Brain microvascular endothelial cell (primary cell): ENCODE measurements at regions not wholly inside any gene's neighbourhood (a gene's known extent, or its start where the extent isn't known, plus 50 kb on each side); places are given as distances from the start of the nearest gene placed in this dataset.

Experiments
- DNase-seq: peaks from one replicate; pipeline ENCODE4 v3.0.0-alpha.2; 2020
- H3K27ac ChIP-seq: fragments of 250-450 bp; sonication (Bioruptor Pico); 2 replicates; pipeline ENCODE4 v1.5.1; 2020; ENCODE audit warnings: mild to moderate bottlenecking, moderate library complexity
- H3K27me3 ChIP-seq: fragments of 250-450 bp; sonication (Bioruptor Pico); replicated peaks from 2 replicates; pipeline ENCODE4 v1.5.1; 2020; ENCODE audit warnings: mild to moderate bottlenecking
- H3K36me3 ChIP-seq: fragments of 250-450 bp; sonication (Bioruptor Pico); replicated peaks from 2 replicates; pipeline ENCODE4 v1.5.1; 2020; ENCODE audit warnings: mild to moderate bottlenecking
- H3K4me3 ChIP-seq: 2 replicates; pipeline ENCODE4 v1.5.1; 2011; ENCODE audit warnings: low read depth, mild to moderate bottlenecking, control low read depth, low read length, moderate library complexity
- CTCF ChIP-seq: IDR thresholded peaks from 2 replicates; pipeline ENCODE4 v1.5.1; 2011; ENCODE audit warnings: low read depth, mild to moderate bottlenecking, moderate library complexity, low read length, control low read depth, inconsistent platforms; ENCODE audit errors: missing control alignments
- in situ Hi-C: cut with HindIII; loops from 2 replicates; pipeline ENCODE4 v1.10.0; 2017; ENCODE audit warnings: low sequenced_read_pairs, low pct_ligation_motif_present

GRCh38 chr2:2681711-2682251, 350.7 kb upstream of the MYT1L start:
- Histone ChIP-seq H3K27me3 (no peaks in the 10 kb centered on the region), H3K4me3 (no peak overlapping the region), H3K27ac (no peak overlapping the region), H3K36me3 (no peaks in the 10 kb centered on the region)
- DNase-seq: no peak
- no peak for TF ChIP-seq CTCF
- in situ Hi-C loops: no loop called here

- Histone ChIP-seq H3K27me3 (no peaks in the 10 kb centered on the region), H3K36me3 (no peaks in the 10 kb centered on the region), H3K27ac (no peak overlapping the region), H3K4me3 (no peak overlapping the region)
- in situ Hi-C loops: no loop called here
- TF ChIP-seq CTCF: no peak
- no peak for DNase-seq
Measured at GRCh38 chr2:2681085-2681484, 350.0 kb upstream of the MYT1L start.

GRCh38 chr2:2674831-2675230, 343.8 kb upstream of the MYT1L start:
- H3K36me3 ChIP-seq: no peaks in the 10 kb centered on the region
- H3K27me3 ChIP-seq: no peaks in the 10 kb centered on the region
- no peak overlapping the region for H3K27ac ChIP-seq
- no peak for TF ChIP-seq CTCF
- in situ Hi-C loops: no loop called here
- H3K4me3 ChIP-seq: no peak overlapping the region
- DNase-seq: no peak

- no peak for TF ChIP-seq CTCF
- Histone ChIP-seq H3K27ac (no peak overlapping the region), H3K36me3 (no peaks in the 10 kb centered on the region), H3K27me3 (no peaks in the 10 kb centered on the region), H3K4me3 (no peak overlapping the region)
- DNase-seq: no peak
- in situ Hi-C loops: no loop called here
Measured at GRCh38 chr2:2673406-2673805, 342.3 kb upstream of the MYT1L start.

GRCh38 chr2:2672249-2672648, 341.2 kb upstream of the MYT1L start:
- no peak overlapping the region for H3K27ac ChIP-seq
- in situ Hi-C loops: no loop called here
- H3K4me3 ChIP-seq: no peak overlapping the region
- no peak for DNase-seq
- no peaks in the 10 kb centered on the region for H3K27me3 ChIP-seq
- H3K36me3 ChIP-seq: no peaks in the 10 kb centered on the region
- no peak for TF ChIP-seq CTCF

- no peak overlapping the region for H3K4me3 ChIP-seq
- H3K36me3 ChIP-seq: no peaks in the 10 kb centered on the region
- H3K27ac ChIP-seq: no peak overlapping the region
- no peak for TF ChIP-seq CTCF
- no peaks in the 10 kb centered on the region for H3K27me3 ChIP-seq
- DNase-seq: no peak
- in situ Hi-C loops: no loop called here
Measured at GRCh38 chr2:2671826-2672225, 340.8 kb upstream of the MYT1L start.
